ENCODE measurements at regions not wholly inside any gene's neighbourhood (a gene's known extent, or its start where the extent isn't known, plus 50 kb on each side); places are given as distances from the start of the nearest gene placed in this dataset.

DNA sequence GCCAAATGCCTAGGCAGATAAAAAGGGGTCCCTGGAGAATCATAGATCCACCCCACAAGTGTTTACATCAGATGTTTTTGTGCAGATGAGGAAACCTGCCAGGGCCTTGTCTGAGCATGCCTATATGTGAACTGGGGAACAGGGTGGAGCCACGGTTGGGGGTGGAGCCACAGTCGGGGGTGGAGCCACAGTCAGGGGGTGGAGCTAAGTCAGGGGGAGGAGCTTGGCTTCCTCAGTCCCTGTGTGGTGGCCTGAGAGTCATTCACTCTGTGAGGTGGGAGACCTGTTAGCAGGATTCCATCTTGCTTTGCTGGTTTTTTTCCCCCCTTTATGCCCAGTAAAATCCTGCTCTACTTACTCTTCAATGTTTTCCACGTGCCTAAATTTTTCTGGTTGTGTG, 57.8 kb upstream of the TGFBR2 start:
- Mint-ChIP-seq H3K27me3 (ENCODE audit: low read depth) (no peaks in the 10 kb centered on the region), H3K4me3 (no peak overlapping the region), H3K9me3 (peaks cover 4% of the 10 kb centered on the region), H3K27ac (ENCODE audit: unreplicated experiment) (no peak overlapping the region), H3K36me3 (ENCODE audit: low read depth) (no peaks in the 10 kb centered on the region), H3K4me1 (peaks cover 56% of the 10 kb centered on the region)
- TF ChIP-seq, protein P1, sequence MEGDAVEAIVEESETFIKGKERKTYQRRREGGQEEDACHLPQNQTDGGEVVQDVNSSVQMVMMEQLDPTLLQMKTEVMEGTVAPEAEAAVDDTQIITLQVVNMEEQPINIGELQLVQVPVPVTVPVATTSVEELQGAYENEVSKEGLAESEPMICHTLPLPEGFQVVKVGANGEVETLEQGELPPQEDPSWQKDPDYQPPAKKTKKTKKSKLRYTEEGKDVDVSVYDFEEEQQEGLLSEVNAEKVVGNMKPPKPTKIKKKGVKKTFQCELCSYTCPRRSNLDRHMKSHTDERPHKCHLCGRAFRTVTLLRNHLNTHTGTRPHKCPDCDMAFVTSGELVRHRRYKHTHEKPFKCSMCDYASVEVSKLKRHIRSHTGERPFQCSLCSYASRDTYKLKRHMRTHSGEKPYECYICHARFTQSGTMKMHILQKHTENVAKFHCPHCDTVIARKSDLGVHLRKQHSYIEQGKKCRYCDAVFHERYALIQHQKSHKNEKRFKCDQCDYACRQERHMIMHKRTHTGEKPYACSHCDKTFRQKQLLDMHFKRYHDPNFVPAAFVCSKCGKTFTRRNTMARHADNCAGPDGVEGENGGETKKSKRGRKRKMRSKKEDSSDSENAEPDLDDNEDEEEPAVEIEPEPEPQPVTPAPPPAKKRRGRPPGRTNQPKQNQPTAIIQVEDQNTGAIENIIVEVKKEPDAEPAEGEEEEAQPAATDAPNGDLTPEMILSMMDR (conservative IDR thresholded peaks at IDR 0.05), result no peak
- DNase-seq (ENCODE audit: low read depth, low spot score), result peak; percentile 10

DNA sequence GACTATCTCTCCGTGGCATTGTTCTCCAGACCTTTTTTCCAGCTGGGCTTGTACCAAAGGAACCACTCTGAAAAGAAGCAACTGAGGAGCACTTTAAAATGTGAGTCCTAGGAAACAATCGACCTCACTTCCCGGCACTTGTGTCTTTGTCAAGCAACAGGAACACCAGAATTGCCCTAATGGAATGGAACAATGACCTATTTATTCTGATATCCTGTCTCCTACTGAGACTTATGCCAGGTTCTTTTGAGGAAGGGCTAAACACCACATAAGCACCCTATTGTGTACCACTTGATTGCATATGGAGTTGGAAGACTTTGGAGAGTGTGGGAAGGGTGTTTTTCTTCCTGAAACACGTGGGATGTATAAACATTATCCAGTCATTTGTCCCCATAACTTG, 56.8 kb upstream of the TGFBR2 start:
- TF ChIP-seq, protein P1 (conservative IDR thresholded peaks at IDR 0.05), result no peak
- DNase-seq (ENCODE audit: low read depth, low spot score), result no peak
- Mint-ChIP-seq H3K36me3 (ENCODE audit: low read depth) (no peaks in the 10 kb centered on the region), H3K4me3 (no peak overlapping the region), H3K4me1 (peaks cover 49% of the 10 kb centered on the region), H3K9me3 (no peaks in the 10 kb centered on the region), H3K27ac (ENCODE audit: unreplicated experiment) (no peak overlapping the region), H3K27me3 (ENCODE audit: low read depth) (no peaks in the 10 kb centered on the region)

DNA sequence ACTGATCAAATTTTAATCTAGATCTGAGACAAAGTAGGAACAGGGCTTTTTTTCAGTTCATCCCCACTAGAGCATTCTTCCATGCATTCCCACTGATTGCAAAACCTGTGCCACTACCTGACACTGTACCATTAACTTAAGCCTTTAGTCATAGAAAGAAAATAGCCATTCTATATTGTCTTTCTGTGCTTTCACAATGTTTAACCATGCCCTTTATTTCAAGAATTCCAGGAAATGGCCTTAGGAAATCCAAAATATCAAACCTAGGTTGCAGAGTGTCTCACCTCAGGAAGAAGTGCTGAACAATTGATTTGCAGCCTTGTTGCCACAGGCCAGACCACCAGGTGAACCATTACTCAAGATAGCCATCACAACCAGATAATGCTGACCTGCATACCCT, 56.2 kb upstream of the TGFBR2 start:
- peaks cover 43% of the 10 kb centered on the region for H3K4me1 Mint-ChIP-seq
- H3K36me3 Mint-ChIP-seq (ENCODE audit: low read depth), result no peaks in the 10 kb centered on the region
- no peaks in the 10 kb centered on the region for H3K9me3 Mint-ChIP-seq

DNA sequence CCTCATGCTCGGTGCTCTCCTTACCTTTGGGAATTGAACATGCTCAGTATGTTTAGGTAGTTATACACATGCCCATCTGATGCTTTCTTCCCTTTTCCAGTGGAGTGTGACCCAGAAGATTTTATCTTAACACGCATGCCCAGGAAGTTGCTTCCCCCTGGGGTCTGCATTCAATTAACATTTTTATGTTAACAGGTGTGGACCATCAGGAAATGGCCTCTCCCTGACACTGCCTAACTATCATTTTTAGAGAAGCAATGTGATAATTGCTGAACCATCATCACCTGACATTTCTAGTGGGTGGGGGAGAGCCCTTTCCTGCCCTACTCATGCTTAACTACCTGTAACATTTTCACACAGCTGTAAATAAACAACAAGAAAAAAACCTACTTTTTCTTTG, 55.1 kb upstream of the TGFBR2 start:
- peaks cover 2% of the 10 kb centered on the region for H3K9me3 Mint-ChIP-seq
- H3K36me3 Mint-ChIP-seq (ENCODE audit: low read depth), result no peaks in the 10 kb centered on the region
- TF ChIP-seq, protein P1 (conservative IDR thresholded peaks at IDR 0.05), result no peak
- H3K27me3 Mint-ChIP-seq (ENCODE audit: low read depth), result no peaks in the 10 kb centered on the region
- no peak overlapping the region for H3K4me3 Mint-ChIP-seq
- no peak for DNase-seq (ENCODE audit: low read depth, low spot score)
- H3K4me1 Mint-ChIP-seq, result peaks cover 40% of the 10 kb centered on the region
- no peak overlapping the region for H3K27ac Mint-ChIP-seq (ENCODE audit: unreplicated experiment)

More for the DNA sequence above, 56.2 kb upstream of the TGFBR2 start:
- Mint-ChIP-seq H3K27ac (ENCODE audit: unreplicated experiment) (no peak overlapping the region), H3K4me3 (no peak overlapping the region), H3K27me3 (ENCODE audit: low read depth) (no peaks in the 10 kb centered on the region)
- TF ChIP-seq, protein P1 (conservative IDR thresholded peaks at IDR 0.05), result no peak
- DNase-seq (ENCODE audit: low read depth, low spot score), result no peak

DNA sequence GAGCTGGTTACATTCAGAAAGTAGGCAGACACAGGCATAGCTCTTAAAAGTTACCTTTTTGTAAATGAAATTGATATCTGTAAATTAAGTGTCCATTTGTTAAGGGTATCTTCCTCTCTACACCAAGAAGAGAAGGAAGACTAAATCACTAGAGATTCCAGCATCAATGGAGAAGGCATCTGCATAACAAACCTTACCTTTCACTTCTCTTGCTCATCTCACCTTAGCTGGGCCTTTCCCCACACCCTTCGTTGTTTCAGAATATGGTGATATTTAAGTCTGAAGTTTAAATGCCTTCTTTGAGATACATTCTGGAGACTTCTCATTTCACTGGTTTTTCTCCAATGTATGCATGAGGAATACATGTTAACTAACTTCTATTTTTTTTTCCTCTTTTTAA, 54.5 kb upstream of the TGFBR2 start:
- Mint-ChIP-seq H3K27ac (ENCODE audit: unreplicated experiment) (no peak overlapping the region), H3K4me1 (peaks cover 40% of the 10 kb centered on the region), H3K36me3 (ENCODE audit: low read depth) (peaks cover 2% of the 10 kb centered on the region), H3K4me3 (no peak overlapping the region), H3K9me3 (peaks cover 4% of the 10 kb centered on the region), H3K27me3 (ENCODE audit: low read depth) (no peaks in the 10 kb centered on the region)
- TF ChIP-seq, protein P1 (conservative IDR thresholded peaks at IDR 0.05), result no peak
- no peak for DNase-seq (ENCODE audit: low read depth, low spot score)
